HG02610 (cell line): ENCODE measurements at regions not wholly inside any gene's neighbourhood (a gene's known extent, or its start where the extent isn't known, plus 50 kb on each side); places are given as distances from the start of the nearest gene placed in this dataset.

Experiments
- ATAC-seq: cut with Tn5 transposase; IDR thresholded peaks from one replicate; pipeline ENCODE4 v1.9.1; 2021; ENCODE audit warnings: mild to moderate bottlenecking, moderate library complexity; ENCODE audit not compliant: unreplicated experiment

- no peak for ATAC-seq
Measured at GRCh38 chr9:80952363-80952922, 736.9 kb downstream of the TLE1 start.

GRCh38 chr9:80951675-80952074, 737.7 kb downstream of the TLE1 start:
- no peak for ATAC-seq

- ATAC-seq, result no peak
Measured at GRCh38 chr9:80948876-80949275, 740.5 kb downstream of the TLE1 start.

GRCh38 chr9:80948066-80948465, 741.3 kb downstream of the TLE1 start:
- no peak for ATAC-seq

GRCh38 chr9:80946496-80947170, 742.7 kb downstream of the TLE1 start:
- no peak for ATAC-seq

GRCh38 chr9:80945436-80945835, 743.9 kb downstream of the TLE1 start:
- no peak for ATAC-seq

GRCh38 chr9:80937645-80938044, 751.7 kb downstream of the TLE1 start:
- ATAC-seq, result no peak

GRCh38 chr9:80934095-80934494, 755.3 kb downstream of the TLE1 start:
- no peak for ATAC-seq

- no peak for ATAC-seq
Measured at GRCh38 chr9:80932947-80933780, 756.2 kb downstream of the TLE1 start.

- no peak for ATAC-seq
Measured at GRCh38 chr9:80932181-80932580, 757.2 kb downstream of the TLE1 start.

GRCh38 chr9:80931163-80931562, 758.2 kb downstream of the TLE1 start:
- ATAC-seq, result no peak

- no peak for ATAC-seq
Measured at GRCh38 chr9:80928697-80929096, 760.6 kb downstream of the TLE1 start.

GRCh38 chr9:80926611-80927010, 762.7 kb downstream of the TLE1 start:
- no peak for ATAC-seq

GRCh38 chr9:80922544-80922943, 766.8 kb downstream of the TLE1 start:
- no peak for ATAC-seq

- no peak for ATAC-seq
Measured at GRCh38 chr9:80906728-80907127, 782.6 kb downstream of the TLE1 start.

GRCh38 chr9:80899208-80899607, 790.1 kb downstream of the TLE1 start:
- ATAC-seq, result no peak

GRCh38 chr9:80893190-80893589, 796.2 kb downstream of the TLE1 start:
- no peak for ATAC-seq

GRCh38 chr9:80892703-80893102, 796.6 kb downstream of the TLE1 start:
- no peak for ATAC-seq

GRCh38 chr9:80890124-80890523, 799.2 kb downstream of the TLE1 start:
- ATAC-seq, result no peak

GRCh38 chr9:80885894-80886293, 803.5 kb downstream of the TLE1 start:
- no peak for ATAC-seq

GRCh38 chr9:80883826-80884579, 805.3 kb downstream of the TLE1 start:
- no peak for ATAC-seq
